ENCODE measurements at regions not wholly inside any gene's neighbourhood (a gene's known extent, or its start where the extent isn't known, plus 50 kb on each side); places are given as distances from the start of the nearest gene placed in this dataset.
"Not testable (repeated sequence)": the region's sequence is repeated elsewhere in the genome, so short reads cannot be mapped to it uniquely, and the experiment has no call there.

DNA sequence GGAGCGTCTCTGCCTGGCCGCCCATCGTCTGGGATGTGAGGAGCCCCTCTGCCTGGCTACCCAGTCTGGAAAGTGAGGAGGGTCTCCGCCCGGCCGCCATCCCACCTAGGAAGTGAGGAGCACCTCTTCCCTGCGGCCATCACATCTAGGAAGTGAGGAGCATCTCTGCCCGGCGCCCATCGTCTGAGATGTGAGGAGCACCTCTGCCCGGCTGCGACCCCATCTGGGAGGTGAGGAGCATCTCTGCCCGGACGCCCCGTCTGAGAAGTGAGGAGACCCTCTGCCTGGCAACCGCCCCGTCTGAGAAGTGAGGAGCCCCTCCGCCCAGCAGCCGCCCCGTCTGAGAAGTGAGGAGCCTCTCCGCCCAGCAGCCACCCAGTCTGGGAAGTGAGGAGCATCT, 84.5 kb downstream of the IDS start:
- DNase-seq (ENCODE audit: low read depth), result not testable (repeated sequence)

GRCh38 chrX:149398027-149398426, 107.1 kb downstream of the IDS start:
- no peak for DNase-seq (ENCODE audit: low read depth)

- DNase-seq (ENCODE audit: low read depth), result no peak
Measured at GRCh38 chrX:149392921-149393320, 112.2 kb downstream of the IDS start.

DNA sequence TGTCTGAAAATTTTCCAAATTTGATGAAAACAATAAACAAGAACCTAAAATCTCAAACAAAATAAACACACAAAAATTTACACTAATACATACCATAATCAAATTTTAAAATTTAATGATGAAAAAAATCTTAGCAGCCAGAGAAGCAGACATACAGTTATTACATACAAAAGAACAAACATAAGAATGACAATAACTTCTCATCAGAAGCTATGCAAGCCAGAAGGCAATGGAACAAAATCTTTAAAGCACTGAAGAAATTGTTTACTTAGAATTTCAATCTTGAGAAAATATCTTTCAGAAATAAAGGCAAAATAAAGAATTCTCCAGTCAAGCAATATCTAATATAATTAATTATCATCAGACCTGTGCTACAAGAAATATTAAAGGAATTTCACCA, 121.3 kb downstream of the IDS start:
- DNase-seq (ENCODE audit: low read depth), result no peak

DNA sequence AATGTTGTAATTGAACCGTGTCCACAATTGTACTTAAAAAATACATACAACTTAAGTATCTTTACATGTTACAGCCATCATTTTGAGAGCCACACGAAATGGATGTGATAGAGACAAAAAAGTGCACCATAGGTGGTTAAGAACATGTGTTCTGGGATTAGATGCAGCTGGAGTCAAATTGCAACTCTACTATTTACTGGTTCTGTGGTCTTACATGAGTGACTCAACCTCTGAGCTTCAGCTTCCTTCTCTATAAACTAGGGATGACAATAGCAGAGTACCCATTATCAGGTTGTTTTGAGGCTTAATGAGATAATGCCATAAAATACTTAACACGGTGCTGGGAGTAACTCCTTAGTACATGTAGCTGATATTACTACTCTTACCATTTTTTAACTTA, 130.4 kb downstream of the IDS start:
- peak; percentile 17 for DNase-seq (ENCODE audit: low read depth)

DNA sequence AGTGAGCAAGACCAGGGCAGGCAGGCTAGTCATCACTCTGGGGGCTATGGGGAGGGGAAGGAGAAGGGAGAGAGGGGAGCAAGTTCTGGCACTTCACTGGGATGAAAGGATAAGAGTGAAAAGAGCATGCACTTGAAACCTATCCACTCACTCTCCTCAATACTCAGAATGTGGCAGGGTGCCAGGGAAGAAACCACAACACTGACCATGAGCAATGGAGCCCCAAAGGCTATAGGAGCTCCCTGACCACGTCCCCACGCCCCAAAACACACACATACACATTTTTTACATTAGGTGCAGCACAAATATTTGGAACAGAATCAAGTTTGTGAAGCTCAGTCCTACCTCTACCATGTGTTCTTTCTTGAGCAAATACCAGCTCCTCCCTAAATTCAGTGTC, 132.2 kb downstream of the IDS start:
- no peak for DNase-seq (ENCODE audit: low read depth)

DNA sequence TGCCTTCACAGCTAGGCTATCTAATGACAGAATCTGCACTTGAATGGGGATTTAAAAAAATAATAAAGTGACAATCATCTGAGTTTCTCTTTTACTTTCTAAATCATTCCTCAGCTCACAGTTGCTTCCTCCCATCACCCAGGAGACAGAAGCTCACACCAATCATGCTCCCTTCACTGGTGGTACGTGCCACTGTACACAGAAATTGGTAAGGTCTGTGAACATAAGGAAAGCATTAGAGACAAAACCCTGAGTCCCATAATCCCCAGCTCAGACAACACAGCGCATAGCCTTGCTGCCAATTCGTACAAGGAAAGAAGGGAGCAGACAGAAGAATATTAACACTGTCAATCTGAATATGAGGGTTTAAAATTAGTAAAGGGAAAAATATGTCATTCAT, 133.1 kb downstream of the IDS start:
- peak; percentile 23 for DNase-seq (ENCODE audit: low read depth)

- no peak for DNase-seq (ENCODE audit: low read depth)
Measured at GRCh38 chrX:149370097-149370496, 135.0 kb downstream of the IDS start.

- no peak for DNase-seq (ENCODE audit: low read depth)
Measured at GRCh38 chrX:149365552-149365951, 139.6 kb downstream of the IDS start.

- DNase-seq (ENCODE audit: low read depth), result no peak
Measured at GRCh38 chrX:149365061-149365460, 140.0 kb downstream of the IDS start.

DNA sequence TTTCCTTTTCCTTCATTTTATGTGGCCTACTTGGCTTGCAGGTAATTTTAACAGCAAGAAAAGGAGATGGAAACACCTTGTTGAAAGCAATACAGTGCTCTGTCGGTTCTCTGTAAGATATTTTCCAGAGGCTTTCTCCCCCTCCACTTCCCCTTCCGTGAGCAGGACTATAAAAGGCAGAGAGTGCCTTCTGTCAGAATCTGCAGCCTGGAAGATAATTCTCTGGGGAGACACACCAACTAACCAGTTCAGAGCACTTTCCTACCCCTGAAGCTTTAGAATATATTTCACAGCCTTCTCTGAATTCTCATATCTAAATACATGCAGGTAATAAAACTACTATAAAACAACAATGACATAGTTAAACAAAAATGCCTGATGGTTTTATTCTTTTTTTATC, 141.1 kb downstream of the IDS start:
- DNase-seq (ENCODE audit: low read depth), result no peak

DNA sequence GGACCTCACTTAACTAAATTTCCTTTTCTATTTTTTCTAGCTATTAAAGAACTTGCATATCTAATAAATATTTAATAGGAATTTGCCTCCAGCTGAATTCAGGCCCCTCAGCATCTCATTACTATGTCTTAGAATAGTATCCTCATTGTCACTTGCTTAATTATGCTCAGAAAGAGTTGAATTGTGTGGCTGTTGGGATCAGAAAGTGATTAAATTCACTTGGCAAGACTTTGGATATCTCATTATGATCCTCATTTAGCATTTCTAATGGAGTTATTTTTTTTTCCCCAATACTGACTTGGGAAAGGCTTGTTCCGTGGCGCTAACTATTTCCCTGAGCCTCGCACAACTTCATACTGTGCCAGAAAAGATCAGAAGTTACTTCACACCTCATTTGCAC, 158.8 kb downstream of the IDS start:
- no peak for DNase-seq (ENCODE audit: low read depth)

- DNase-seq (ENCODE audit: low read depth), result no peak
Measured at GRCh38 chrX:149322316-149322715, 182.8 kb downstream of the IDS start.

DNA sequence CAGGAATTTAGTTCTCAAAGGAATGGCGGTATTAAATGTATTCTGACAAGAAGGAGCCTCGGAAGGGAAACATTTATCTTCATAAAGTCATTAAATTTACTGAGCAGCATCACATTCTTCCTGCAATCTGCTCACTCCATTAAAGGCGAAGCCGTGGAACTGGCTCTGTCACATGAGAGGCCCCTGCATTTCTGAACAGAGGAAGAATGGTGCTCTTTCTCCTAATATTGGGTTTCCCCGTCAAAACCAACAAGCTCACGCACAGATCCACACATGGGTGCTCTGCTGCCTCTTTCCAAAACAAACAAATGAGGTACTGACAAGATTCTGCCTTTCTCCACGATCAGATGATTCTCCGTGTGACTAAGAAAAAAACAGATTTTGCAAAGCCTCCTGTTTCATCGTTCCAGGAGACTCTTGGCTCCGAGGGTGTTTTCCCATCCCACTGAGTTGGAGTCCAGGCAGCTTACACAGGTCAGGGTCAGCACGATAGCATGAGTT, 191.2 kb downstream of the IDS start:
- DNase-seq (ENCODE audit: low read depth), result no peak

DNA sequence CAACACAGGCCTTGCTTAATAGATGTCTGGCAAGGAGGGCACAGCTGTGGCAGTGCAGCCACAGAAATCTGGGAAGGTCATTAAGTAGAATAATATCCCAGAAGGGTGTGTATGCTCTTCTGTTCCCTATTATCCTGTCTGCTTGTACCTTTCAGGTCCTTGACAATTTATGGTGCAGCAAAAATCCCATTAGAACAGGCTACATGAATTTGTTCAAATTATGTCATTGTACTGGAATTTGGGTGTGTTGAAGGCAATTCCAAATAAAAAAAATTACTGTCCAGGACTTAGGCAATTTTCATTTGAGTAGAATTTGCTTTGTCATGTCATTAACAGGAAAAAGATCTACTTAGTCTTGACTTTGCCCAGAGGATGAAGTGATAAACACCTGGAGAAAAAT, 192.1 kb downstream of the IDS start:
- no peak for DNase-seq (ENCODE audit: low read depth)

DNA sequence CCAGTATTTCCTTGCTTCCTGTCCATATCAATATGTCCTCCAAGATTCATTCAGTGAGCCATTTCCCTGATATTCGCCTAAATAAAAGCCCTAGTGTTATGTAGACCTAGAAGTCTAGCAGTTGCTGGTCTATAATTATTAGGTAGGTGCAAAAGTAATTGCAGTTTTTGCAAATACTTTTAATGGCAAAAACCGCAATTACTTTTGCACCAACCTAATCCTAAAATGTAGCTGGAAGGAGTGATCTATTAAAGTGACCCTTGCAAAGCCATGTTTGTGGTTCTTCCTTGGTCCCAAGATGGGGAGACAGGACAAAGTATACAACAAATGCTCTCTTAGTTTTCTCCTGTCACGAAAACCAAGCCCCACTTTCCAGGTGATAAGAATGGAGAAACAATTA, 193.0 kb downstream of the IDS start:
- no peak for DNase-seq (ENCODE audit: low read depth)

GRCh38 chrX:149302705-149303104, 202.4 kb downstream of the IDS start:
- no peak for DNase-seq (ENCODE audit: low read depth)

DNA sequence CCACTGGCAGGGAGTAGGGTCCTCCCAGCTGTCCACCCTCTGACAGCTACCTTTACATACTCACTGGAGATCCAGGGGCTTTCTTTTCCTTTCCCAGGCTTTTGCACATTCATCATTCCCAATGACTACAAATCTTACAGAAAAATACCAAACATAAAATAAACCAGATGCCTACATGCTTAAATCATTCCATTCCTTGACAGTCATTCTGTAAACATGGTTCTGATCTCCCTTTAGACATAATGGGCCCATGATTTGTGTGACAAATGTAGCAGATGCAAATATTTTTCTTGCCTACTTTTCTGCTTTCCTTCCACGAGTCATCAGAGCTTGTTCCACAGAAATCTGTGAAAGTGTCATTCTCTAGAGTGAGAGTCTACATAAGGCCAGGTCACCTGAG, 207.0 kb downstream of the IDS start:
- no peak for DNase-seq (ENCODE audit: low read depth)

- no peak for DNase-seq (ENCODE audit: low read depth)
Measured at GRCh38 chrX:149296092-149296491, 209.0 kb downstream of the IDS start.

DNA sequence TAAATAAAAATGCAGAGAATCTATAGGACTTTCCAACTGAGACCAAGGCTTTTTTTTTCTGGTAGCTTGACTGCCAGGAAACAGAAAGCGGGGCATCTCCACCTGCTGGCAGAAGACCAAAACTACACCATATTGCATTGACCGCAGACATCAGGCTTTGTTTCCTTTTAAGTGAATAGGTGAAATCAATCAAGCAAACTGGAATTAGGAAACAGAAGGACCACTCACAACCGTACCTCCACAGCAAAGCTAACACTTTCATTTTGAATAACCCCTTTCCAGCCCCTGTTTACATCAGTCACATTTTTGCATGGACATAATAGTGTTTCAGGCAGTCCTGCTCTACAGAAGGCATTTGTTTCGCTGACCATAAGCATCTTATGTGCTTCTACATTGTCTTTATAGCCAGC, 218.2 kb downstream of the IDS start:
- DNase-seq (ENCODE audit: low read depth), result peak; percentile 10

DNA sequence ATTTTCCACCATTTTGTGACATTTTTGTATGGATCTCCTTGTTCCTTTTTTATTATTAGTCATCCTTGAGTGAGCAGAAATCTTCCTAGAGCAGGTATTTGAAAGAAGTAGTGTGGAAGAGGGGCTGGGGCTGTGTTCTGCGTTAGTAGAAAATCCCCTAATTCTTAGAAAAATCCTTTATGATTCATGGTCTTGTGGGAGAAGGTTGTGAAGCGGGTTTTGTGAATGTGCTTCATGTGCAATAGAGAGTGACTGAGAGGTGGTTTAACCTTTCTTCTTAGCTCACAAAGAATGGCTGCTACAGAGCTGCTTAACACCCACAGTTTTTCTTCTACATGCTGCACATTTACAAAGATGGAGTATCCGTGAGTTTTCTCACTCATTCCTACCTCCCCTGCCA, 220.5 kb downstream of the IDS start:
- DNase-seq (ENCODE audit: low read depth), result no peak

DNA sequence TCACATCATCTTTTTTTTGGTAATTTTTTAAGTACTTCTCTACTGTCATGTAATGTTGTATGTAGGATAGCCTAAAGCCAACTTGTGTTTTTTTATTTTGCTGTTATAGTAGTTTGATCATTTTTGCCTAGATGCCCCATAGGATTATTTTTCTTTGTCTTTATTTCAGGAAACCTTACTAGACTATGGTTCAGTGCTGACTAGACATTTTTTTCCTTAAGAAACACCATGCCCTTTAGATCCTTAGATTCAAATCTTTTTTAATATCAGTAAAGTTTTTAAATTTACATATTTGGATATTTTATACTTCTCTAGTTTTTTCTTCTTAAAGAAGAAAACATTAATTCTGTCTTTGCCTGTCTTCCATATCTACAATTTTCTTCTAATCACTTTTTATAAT, 221.3 kb downstream of the IDS start:
- no peak for DNase-seq (ENCODE audit: low read depth)

DNA sequence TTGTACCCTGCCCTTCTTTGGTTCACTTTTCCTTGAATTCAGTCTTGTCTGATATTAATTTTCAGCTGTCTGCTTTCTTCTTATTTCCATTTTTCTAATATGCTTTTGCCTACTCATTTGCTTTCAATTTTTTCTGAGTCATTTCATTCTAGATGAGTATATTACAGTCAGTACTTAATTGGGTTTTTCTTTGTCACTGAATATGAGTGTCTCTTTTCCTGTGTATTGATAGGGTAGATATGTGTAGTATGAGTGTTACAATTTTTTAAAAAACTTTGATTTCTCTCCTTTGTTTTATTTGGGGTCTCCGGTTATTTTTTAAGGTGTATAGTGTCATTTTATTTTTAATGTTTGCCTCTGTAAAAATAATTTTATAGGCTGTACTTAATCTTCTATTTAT, 222.2 kb downstream of the IDS start:
- no peak for DNase-seq (ENCODE audit: low read depth)

GRCh38 chrX:149280011-149280410, 225.1 kb downstream of the IDS start:
- DNase-seq (ENCODE audit: low read depth), result no peak

DNA sequence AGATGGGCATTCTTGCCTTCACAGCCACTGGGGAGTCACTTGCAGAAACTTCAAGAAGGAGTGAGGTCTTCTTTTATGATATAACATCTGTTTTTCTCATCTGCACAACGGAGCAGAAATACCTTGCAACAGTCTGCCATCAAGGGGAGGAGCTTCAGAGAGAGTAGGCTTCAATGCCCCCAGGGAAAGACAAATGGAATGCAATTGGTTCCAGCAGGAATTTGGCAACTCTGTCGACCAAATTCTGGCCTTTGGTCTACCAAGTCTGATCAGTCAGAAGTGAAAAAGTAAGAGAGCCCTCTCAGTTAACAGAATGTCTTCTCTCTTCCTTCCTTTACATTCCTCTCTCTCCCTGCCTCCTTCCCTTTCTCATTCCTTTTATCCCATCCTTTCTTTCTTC, 229.3 kb downstream of the IDS start:
- no peak for DNase-seq (ENCODE audit: low read depth)
